ENCODE measurements at regions not wholly inside any gene's neighbourhood (a gene's known extent, or its start where the extent isn't known, plus 50 kb on each side); places are given as distances from the start of the nearest gene placed in this dataset.

DNA sequence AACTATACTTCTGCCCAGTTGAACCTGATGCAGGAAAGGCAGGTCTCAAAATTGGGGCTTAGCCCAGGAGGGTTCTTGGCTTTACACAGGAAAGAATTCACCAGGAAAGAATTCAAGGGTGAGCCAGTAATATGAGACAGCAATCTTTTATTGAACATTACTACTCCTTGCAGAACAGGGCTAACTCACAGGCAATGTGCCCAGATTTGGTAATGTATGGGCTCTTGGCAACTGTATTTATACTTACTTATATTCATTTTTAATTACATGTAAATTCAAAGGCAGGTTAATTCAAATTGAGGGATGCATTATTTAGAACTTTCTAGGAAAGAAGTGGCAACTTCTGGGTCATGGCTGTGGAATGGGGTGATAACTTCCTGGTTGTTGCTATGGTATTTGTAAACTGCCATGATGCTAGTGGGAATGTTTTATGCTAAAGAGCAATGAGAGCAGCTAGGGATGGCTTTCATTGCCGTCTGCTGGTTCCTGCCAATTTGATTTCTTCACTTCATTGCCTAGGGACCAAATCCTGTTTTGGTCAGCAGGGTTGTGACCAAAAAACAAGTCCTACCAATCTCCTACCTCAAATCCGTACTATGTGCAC lies 107.5 kb downstream of the CHRM3 start:
- no peaks in the 10 kb centered on the region for H3K9me3 ChIP-seq (replicated peaks in 1 of 3)
- 68 to 87% (median 82%) methylated on average over 2 of the region's 2 CpGs for WGBS, 4 donors

DNA sequence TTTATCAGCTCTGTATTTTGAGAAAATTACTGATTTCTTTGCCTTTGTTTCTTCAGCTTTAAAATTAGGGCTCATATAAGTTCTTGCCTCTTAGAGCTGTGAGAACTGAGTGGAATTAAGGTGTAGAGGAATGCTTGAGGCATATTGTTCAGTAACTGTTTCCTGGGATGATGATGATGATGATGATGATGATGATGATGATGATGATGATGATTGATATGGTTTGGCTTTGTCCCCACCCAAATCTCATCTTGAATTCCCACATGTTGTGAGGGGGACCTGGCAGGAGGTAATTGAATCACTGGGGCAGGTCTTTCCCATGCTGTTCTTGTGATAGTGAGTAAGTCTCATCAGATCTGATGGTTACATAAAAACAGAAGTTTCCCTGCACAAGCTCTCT lies 118.7 kb downstream of the CHRM3 start:
- H3K9me3 ChIP-seq (replicated peaks in 1 of 3), result no peaks in the 10 kb centered on the region
- no peak overlapping the region for H3K4me3 ChIP-seq
- DNase-seq, result no peak
- H3K27ac ChIP-seq, result no peak overlapping the region
- H3K27me3 ChIP-seq, result no peaks in the 10 kb centered on the region
- no peaks in the 10 kb centered on the region for H3K4me1 ChIP-seq (replicated peaks in 1 of 2)
- intact Hi-C loops (cut with DNase I), result no loop called here
- TF ChIP-seq POLR2A (IDR thresholded peaks at IDR 0.05), result no peak
- TF ChIP-seq, protein P1, sequence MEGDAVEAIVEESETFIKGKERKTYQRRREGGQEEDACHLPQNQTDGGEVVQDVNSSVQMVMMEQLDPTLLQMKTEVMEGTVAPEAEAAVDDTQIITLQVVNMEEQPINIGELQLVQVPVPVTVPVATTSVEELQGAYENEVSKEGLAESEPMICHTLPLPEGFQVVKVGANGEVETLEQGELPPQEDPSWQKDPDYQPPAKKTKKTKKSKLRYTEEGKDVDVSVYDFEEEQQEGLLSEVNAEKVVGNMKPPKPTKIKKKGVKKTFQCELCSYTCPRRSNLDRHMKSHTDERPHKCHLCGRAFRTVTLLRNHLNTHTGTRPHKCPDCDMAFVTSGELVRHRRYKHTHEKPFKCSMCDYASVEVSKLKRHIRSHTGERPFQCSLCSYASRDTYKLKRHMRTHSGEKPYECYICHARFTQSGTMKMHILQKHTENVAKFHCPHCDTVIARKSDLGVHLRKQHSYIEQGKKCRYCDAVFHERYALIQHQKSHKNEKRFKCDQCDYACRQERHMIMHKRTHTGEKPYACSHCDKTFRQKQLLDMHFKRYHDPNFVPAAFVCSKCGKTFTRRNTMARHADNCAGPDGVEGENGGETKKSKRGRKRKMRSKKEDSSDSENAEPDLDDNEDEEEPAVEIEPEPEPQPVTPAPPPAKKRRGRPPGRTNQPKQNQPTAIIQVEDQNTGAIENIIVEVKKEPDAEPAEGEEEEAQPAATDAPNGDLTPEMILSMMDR (IDR thresholded peaks at IDR 0.05), result no peak
- no peaks in the 10 kb centered on the region for H3K36me3 ChIP-seq (replicated peaks in 1 of 2)

More for the DNA sequence above, 107.5 kb downstream of the CHRM3 start:
- H3K4me3 ChIP-seq, result no peak overlapping the region
- H3K4me1 ChIP-seq (replicated peaks in 1 of 2), result no peaks in the 10 kb centered on the region
- no peaks in the 10 kb centered on the region for H3K36me3 ChIP-seq (replicated peaks in 1 of 2)
- H3K27ac ChIP-seq, result no peak overlapping the region
- TF ChIP-seq, protein P1 (IDR thresholded peaks at IDR 0.05), result no peak
- TF ChIP-seq POLR2A (IDR thresholded peaks at IDR 0.05), result no peak
- DNase-seq, result no peak
- intact Hi-C loops (cut with DNase I), result no loop called here
- H3K27me3 ChIP-seq, result no peaks in the 10 kb centered on the region

DNA sequence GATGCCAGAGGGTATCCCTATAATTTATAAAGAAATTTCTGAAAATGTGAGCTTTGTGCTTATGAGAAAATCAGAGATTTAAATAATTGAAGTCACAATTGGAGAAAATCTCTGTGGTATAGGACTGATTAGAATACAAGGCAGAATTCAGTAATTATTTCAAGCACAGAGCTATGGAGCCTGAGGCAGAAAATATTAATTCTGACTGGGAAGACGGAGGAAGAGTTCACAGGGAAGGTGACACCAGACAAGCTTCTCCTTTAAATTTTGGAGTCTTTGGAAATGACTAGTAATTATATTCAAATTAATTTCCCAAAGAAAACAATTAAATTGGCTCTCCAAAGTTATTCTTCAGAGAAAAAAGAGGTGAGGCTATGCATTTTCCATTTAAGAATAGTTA lies 121.5 kb downstream of the CHRM3 start:
- H3K27me3 ChIP-seq, result no peaks in the 10 kb centered on the region
- no peak overlapping the region for H3K27ac ChIP-seq
- TF ChIP-seq, protein P1 (IDR thresholded peaks at IDR 0.05), result no peak
- no peak for TF ChIP-seq POLR2A (IDR thresholded peaks at IDR 0.05)
- intact Hi-C loops (cut with DNase I), result no loop called here
- no peaks in the 10 kb centered on the region for H3K36me3 ChIP-seq (replicated peaks in 1 of 2)
- no peaks in the 10 kb centered on the region for H3K9me3 ChIP-seq (replicated peaks in 1 of 3)
- no peak for DNase-seq
- 78 to 100% (median 85%) methylated on average over 1 of the region's 1 CpG for WGBS, 4 donors
- H3K4me3 ChIP-seq, result no peak overlapping the region
- no peaks in the 10 kb centered on the region for H3K4me1 ChIP-seq (replicated peaks in 1 of 2)

DNA sequence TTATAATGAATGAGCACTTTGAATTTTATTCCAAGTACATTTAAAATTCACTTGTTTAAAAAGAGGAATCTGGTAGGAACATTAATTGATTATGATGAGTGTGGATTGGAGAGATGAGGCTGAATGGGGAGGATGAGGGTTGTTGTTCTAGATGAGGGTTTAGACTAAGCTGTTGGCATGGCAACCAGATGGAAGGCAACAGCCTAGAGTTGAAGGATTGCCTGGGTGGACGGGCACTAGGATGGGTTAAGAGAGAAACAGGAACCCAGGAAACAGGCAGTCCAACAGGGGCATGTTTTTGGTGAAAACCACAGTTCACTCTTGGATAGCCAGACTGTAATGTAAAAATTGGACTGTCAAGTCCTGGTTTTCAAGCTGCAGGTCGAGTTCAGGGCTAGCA lies 125.5 kb downstream of the CHRM3 start:
- no peaks in the 10 kb centered on the region for H3K4me1 ChIP-seq (replicated peaks in 1 of 2)
- H3K9me3 ChIP-seq (replicated peaks in 1 of 3), result no peaks in the 10 kb centered on the region
- TF ChIP-seq POLR2A (IDR thresholded peaks at IDR 0.05), result no peak
- TF ChIP-seq, protein P1 (IDR thresholded peaks at IDR 0.05), result no peak
- no peaks in the 10 kb centered on the region for H3K36me3 ChIP-seq (replicated peaks in 1 of 2)
- H3K27me3 ChIP-seq, result no peaks in the 10 kb centered on the region
- intact Hi-C loops (cut with DNase I), result no loop called here
- H3K4me3 ChIP-seq, result no peak overlapping the region
- H3K27ac ChIP-seq, result no peak overlapping the region
- DNase-seq, result no peak
- WGBS, 4 donors, result 56 to 75% (median 69%) methylated on average over 2 of the region's 2 CpGs
